ENCODE measurements at regions not wholly inside any gene's neighbourhood (a gene's known extent, or its start where the extent isn't known, plus 50 kb on each side); places are given as distances from the start of the nearest gene placed in this dataset.

- H3K4me3 Mint-ChIP-seq = no peak overlapping the region
These were observed 531.1 kb downstream of the RASEF start for GRCh38 chr9:82531795-82532194.

DNA sequence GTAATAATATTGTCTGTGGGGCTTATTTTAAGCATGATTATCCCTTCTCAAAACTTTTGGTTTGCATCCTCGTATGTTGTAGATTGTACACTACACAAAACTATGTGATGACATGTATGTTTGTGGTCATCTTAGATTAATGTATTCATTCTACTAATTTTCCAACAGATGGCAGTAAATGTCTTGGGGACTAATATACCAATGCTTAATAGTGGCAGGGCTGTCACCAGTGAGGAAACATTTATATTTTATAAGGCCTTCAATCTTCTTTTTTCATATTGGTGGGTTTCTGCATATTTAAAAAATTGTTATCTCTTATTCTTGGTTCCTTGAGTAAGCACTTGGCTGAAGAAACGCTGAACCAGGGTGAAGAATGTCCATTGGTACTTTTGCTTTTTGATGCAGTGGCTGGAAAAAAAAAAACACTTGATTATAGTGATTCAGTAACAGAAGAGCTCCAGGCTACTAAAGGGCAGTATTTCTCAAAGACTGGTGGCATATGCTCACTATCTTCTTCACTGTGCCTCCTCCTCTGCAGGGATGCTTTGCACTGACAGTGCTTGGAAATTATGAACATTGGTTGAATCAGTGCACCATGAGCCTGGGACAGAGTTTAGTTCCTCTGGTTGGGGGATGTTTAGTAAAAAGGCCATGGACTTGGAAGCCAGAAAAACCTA is 530.3 kb downstream of the RASEF start:
- no peak for DNase-seq

More at GRCh38 chr9:82531795-82532194, 531.1 kb downstream of the RASEF start:
- Mint-ChIP-seq H3K9me3 (peaks cover 4 to 21% (median 13%) of the 10 kb centered on the region in 6 donors), H3K27ac (no peak overlapping the region), H3K4me1 (no peaks in the 10 kb centered on the region), H3K36me3 (no peaks in the 10 kb centered on the region), H3K27me3 (ENCODE audit: low read depth in 3 of 3) (peaks cover 0 to 5% (median 3%) of the 10 kb centered on the region in 3 donors)
- no peak for DNase-seq

GRCh38 chr9:82535432-82535998 is 527.4 kb downstream of the RASEF start:
- Mint-ChIP-seq H3K4me3 (no peak overlapping the region), H3K36me3 (no peaks in the 10 kb centered on the region), H3K9me3 (peaks cover 0 to 9% (median under 1%) of the 10 kb centered on the region in 6 donors), H3K27me3 (ENCODE audit: low read depth in 3 of 3) (no peaks in the 10 kb centered on the region), H3K4me1 (no peaks in the 10 kb centered on the region), H3K27ac (no peak overlapping the region)
- no peak for DNase-seq

More for the DNA sequence above, 530.3 kb downstream of the RASEF start:
- peaks cover 0 to 16% (median 8%) of the 10 kb centered on the region in 6 donors for H3K9me3 Mint-ChIP-seq
- H3K4me1 Mint-ChIP-seq = no peaks in the 10 kb centered on the region
- peaks cover 0 to 5% (median 3%) of the 10 kb centered on the region in 3 donors for H3K27me3 Mint-ChIP-seq (ENCODE audit: low read depth in 3 of 3)
- no peak overlapping the region for H3K4me3 Mint-ChIP-seq
- no peaks in the 10 kb centered on the region for H3K36me3 Mint-ChIP-seq
- H3K27ac Mint-ChIP-seq = no peak overlapping the region

DNA sequence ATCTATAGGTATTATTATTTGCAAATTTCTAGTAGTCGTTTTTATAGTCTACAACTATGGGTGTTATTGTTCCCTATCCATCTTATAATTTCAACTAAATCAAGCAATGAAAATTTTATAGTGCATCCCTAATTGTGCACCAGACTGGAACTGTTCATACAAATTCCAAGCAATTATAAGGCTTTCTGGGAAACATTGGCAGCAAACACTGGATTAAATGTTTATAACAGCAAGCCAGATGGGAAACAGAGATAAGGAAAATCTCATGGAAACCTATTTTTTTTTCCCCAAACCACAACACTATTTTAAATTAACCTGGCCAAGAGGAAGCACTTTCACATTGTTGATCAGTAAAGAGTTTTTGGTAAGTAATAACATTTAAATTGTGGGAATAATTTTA is 524.3 kb downstream of the RASEF start:
- no peak for DNase-seq
- no peak overlapping the region for H3K27ac Mint-ChIP-seq
- H3K4me3 Mint-ChIP-seq = no peak overlapping the region
- H3K4me1 Mint-ChIP-seq = no peaks in the 10 kb centered on the region
- H3K9me3 Mint-ChIP-seq = peaks cover 0 to 4% (median 0%) of the 10 kb centered on the region in 6 donors
- no peaks in the 10 kb centered on the region for H3K27me3 Mint-ChIP-seq (ENCODE audit: low read depth in 3 of 3)
- H3K36me3 Mint-ChIP-seq = no peaks in the 10 kb centered on the region

DNA sequence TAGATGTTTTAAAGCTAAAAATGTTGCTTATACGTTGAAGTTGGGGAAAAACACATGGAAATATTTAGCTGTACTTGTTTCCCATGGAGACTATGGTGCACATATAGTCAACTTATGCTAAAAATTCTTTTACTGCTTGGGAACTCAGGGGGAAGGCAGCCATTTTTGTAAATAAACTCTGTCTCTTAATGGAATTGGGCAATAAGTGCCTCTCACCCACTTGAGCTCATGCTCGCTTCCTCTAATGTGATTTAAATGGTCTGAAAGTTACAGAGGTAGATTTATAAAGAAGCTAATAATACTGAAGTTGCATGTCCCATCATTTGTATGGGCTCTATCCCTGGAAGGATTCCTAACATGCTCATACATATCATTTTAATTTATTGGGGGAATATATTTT is 523.8 kb downstream of the RASEF start:
- Mint-ChIP-seq H3K27me3 (ENCODE audit: low read depth in 3 of 3) (no peaks in the 10 kb centered on the region), H3K36me3 (no peaks in the 10 kb centered on the region), H3K27ac (no peak overlapping the region), H3K4me3 (no peak overlapping the region), H3K9me3 (peaks cover 0 to 2% (median 0%) of the 10 kb centered on the region in 6 donors), H3K4me1 (no peaks in the 10 kb centered on the region)
- DNase-seq = no peak

- no peaks in the 10 kb centered on the region for H3K9me3 Mint-ChIP-seq
- H3K27ac Mint-ChIP-seq = no peak overlapping the region
- DNase-seq = no peak
These were observed 522.9 kb downstream of the RASEF start for GRCh38 chr9:82539856-82540579.

GRCh38 chr9:82543726-82544125 is 519.2 kb downstream of the RASEF start:
- no peaks in the 10 kb centered on the region for H3K36me3 Mint-ChIP-seq
- H3K27ac Mint-ChIP-seq = no peak overlapping the region
- H3K9me3 Mint-ChIP-seq = peaks cover 0 to 5% (median 3%) of the 10 kb centered on the region in 6 donors
- H3K4me1 Mint-ChIP-seq = no peaks in the 10 kb centered on the region
- no peak for DNase-seq
- peaks cover 0 to 1% (median 0%) of the 10 kb centered on the region in 3 donors for H3K27me3 Mint-ChIP-seq (ENCODE audit: low read depth in 3 of 3)
- H3K4me3 Mint-ChIP-seq = no peak overlapping the region

More at GRCh38 chr9:82539856-82540579, 522.9 kb downstream of the RASEF start:
- Mint-ChIP-seq H3K36me3 (no peaks in the 10 kb centered on the region), H3K4me3 (no peak overlapping the region), H3K4me1 (no peaks in the 10 kb centered on the region), H3K27me3 (ENCODE audit: low read depth in 3 of 3) (peaks cover 0 to 1% (median 0%) of the 10 kb centered on the region in 3 donors)

GRCh38 chr9:82546136-82546535 is 516.8 kb downstream of the RASEF start:
- Mint-ChIP-seq H3K4me3 (no peak overlapping the region), H3K4me1 (no peaks in the 10 kb centered on the region), H3K36me3 (no peaks in the 10 kb centered on the region), H3K9me3 (peaks cover 0 to 5% (median 3%) of the 10 kb centered on the region in 6 donors), H3K27ac (no peak overlapping the region), H3K27me3 (ENCODE audit: low read depth in 3 of 3) (peaks cover 0 to 1% (median 0%) of the 10 kb centered on the region in 3 donors)
- DNase-seq = no peak

- no peak for DNase-seq
- H3K27ac Mint-ChIP-seq = no peak overlapping the region
- H3K4me1 Mint-ChIP-seq = no peaks in the 10 kb centered on the region
- no peak overlapping the region for H3K4me3 Mint-ChIP-seq
- H3K9me3 Mint-ChIP-seq = peaks cover 0 to 5% (median 3%) of the 10 kb centered on the region in 6 donors
- H3K36me3 Mint-ChIP-seq = no peaks in the 10 kb centered on the region
- peaks cover 0 to 1% (median 0%) of the 10 kb centered on the region in 3 donors for H3K27me3 Mint-ChIP-seq (ENCODE audit: low read depth in 3 of 3)
These were observed 514.9 kb downstream of the RASEF start for GRCh38 chr9:82547995-82548394.

- H3K27me3 Mint-ChIP-seq (ENCODE audit: low read depth in 3 of 3) = peaks cover 0 to 1% (median 0%) of the 10 kb centered on the region in 3 donors
- no peaks in the 10 kb centered on the region for H3K36me3 Mint-ChIP-seq
- H3K4me1 Mint-ChIP-seq = no peaks in the 10 kb centered on the region
- no peak for DNase-seq
- no peak overlapping the region for H3K4me3 Mint-ChIP-seq
- H3K27ac Mint-ChIP-seq = no peak overlapping the region
- peaks cover 0 to 5% (median 4%) of the 10 kb centered on the region in 6 donors for H3K9me3 Mint-ChIP-seq
These were observed 513.6 kb downstream of the RASEF start for GRCh38 chr9:82549174-82549821.

- Mint-ChIP-seq H3K36me3 (no peaks in the 10 kb centered on the region), H3K9me3 (peaks cover 0 to 4% (median 0%) of the 10 kb centered on the region in 6 donors), H3K27ac (no peak overlapping the region), H3K4me3 (no peak overlapping the region), H3K4me1 (no peaks in the 10 kb centered on the region), H3K27me3 (ENCODE audit: low read depth in 3 of 3) (peaks cover 0 to 6% (median 1%) of the 10 kb centered on the region in 3 donors)
- DNase-seq = no peak
These were observed 510.2 kb downstream of the RASEF start for GRCh38 chr9:82552784-82553183.

DNA sequence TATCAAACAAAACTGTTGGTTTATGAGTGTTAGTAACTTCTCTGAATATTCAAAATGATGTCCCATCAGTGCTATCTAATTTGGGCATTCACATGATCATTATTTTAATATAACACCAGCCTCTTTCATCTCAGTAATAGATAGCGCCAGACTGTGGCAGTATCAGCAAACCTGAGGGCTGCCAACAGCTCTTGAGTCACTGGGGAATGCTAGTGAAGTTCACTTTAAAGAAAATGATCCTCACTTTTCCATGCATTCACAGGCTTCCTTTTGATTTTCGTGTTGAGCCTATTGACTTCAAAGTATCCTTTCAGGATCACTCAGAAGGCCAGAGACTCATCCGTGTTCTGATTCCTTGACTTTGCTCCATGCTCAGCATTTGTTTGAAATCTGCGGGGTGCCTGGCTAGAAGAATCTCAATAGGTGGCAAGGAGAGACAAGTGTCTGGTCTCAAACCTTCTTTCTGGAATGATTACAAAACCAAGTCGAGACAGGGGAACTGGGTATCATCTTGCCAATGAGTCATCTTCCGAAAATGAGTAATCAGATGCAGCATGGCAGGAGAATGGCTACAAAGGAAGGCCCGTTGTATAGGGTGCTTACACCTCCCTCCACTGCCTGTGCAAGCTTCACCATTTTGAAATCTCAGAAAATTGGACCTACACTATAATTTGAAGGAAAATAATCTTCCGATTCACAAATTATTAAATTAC is 509.1 kb downstream of the RASEF start:
- Mint-ChIP-seq H3K27ac (no peak overlapping the region), H3K36me3 (no peaks in the 10 kb centered on the region), H3K27me3 (ENCODE audit: low read depth in 3 of 3) (peaks cover 0 to 6% (median 1%) of the 10 kb centered on the region in 3 donors), H3K9me3 (peaks cover 0 to 4% (median under 1%) of the 10 kb centered on the region in 6 donors), H3K4me1 (no peaks in the 10 kb centered on the region), H3K4me3 (no peak overlapping the region)
- DNase-seq = no peak

DNA sequence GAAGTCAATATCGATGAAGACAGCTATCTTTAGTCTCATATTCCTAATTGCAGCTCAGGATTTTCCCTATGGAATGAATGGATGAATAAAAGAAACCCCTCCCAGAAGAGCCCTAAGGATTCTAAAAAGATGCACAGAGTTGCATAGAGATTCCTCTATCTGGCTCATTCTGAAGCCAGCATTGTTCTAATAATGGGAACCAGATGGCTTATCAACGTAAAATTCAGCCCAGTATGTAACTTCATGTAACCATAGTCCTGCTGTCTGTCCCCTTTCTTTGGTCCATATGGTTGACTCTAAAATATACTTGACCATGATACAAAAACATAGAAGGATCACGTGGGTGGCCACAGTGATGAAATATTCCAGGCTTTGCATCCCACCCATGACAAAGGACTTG is 508.6 kb downstream of the RASEF start:
- Mint-ChIP-seq H3K4me1 (no peaks in the 10 kb centered on the region), H3K9me3 (peaks cover 0 to 4% (median under 1%) of the 10 kb centered on the region in 6 donors), H3K36me3 (no peaks in the 10 kb centered on the region), H3K4me3 (no peak overlapping the region), H3K27me3 (ENCODE audit: low read depth in 3 of 3) (peaks cover 0 to 6% (median 1%) of the 10 kb centered on the region in 3 donors), H3K27ac (no peak overlapping the region)
- DNase-seq = no peak

Measured in immature natural killer cell (primary cell).